HG03378 (cell line): ENCODE measurements at regions not wholly inside any gene's neighbourhood (a gene's known extent, or its start where the extent isn't known, plus 50 kb on each side); places are given as distances from the start of the nearest gene placed in this dataset.
"Not testable (repeated sequence)": the region's sequence is repeated elsewhere in the genome, so short reads cannot be mapped to it uniquely, and the experiment has no call there.

Experiments used
- ATAC-seq: cut with Tn5 transposase; IDR thresholded peaks from one replicate; pipeline ENCODE4 v1.9.1; 2021; ENCODE audit warnings: mild to moderate bottlenecking, moderate library complexity; ENCODE audit not compliant: unreplicated experiment

DNA sequence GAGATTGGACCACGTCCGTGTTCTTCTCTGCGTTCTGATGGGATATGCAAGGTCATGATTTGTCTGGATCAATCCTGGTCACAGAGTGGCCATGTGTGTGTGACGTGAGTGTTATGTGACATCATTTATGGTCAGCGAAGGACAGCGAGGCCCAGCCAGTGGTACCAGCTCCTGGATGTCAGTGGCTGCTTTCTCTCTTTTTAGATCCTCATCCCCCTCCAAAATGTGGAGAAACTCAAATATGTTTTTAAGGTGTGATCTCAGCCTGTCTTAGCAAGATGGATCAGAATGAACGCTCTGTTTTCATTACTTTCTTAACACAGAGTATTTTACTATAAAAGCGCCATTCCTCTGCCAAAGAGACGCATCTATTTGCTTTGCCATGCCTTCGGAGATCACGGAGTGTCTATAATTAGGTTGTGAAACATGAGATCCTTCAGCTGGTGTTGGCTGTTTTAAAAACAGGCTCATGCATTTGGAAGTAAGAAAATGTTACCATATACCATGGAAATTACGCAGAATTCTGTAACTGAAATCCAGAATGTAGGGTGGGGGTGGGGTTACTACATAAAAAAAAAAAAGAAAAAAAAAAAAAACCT lies 245.5 kb upstream of the TCERG1L start:
- ATAC-seq = no peak

DNA sequence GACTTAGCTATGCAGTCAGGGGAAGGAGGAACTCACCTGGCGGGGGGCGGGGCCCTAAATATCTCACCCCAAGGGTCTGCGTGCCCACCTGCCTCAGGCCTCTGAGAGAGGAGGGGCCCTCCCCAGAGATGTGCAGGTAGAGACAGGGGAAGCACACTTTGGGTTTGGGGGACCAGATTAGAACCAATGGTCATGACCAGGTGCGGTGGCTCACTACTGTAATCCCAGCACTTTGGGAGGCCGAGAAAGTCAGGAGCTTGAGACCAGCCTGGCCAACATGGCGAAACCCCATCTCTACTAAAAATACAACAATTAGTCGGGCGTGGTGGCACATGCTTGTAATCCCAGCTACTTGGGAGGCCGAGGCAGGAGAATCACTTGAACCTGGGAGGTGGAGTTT lies 246.4 kb upstream of the TCERG1L start:
- ATAC-seq = not testable (repeated sequence)

DNA sequence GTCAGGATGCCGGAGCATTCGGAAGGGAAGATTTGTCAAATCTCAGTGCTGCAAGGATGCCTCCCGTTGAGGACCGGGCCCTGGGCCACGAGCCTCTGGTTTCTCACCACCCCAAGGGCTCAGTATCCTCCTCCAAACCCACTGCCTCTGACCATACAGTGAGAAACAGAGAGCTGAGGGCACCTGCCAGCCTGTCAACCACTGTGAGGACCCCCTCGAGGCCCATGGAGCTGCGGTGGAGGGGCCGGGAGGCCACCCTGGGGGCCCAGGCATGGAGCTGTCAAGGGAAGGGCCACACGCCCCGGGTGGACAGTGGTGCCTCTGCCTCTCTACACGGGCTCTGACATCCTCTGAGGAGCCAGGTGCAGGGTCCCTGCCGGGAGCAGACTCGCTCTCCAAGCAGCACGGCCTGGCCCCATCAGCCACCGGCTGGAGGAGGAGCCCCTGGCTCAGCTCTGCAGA lies 248.0 kb upstream of the TCERG1L start:
- no peak for ATAC-seq

DNA sequence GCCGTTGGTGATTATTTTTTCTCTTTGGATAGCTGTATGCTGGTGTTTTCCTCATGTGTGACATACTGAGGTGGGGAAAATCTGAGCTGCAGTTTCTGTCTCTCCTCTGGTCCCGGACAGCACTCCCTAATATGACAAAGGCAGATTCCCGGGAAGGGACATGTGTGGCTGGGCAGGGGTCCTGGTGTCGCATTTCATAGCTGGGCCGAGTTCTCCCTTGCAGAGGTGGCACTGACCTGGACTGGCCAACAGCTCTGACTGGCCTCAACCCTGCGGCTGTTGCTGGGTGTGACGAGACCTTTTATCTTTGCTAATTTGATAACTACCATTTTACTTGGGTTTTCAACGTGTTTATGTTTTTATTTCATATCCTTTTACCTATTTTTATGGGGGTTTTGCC lies 248.6 kb upstream of the TCERG1L start:
- ATAC-seq = no peak

DNA sequence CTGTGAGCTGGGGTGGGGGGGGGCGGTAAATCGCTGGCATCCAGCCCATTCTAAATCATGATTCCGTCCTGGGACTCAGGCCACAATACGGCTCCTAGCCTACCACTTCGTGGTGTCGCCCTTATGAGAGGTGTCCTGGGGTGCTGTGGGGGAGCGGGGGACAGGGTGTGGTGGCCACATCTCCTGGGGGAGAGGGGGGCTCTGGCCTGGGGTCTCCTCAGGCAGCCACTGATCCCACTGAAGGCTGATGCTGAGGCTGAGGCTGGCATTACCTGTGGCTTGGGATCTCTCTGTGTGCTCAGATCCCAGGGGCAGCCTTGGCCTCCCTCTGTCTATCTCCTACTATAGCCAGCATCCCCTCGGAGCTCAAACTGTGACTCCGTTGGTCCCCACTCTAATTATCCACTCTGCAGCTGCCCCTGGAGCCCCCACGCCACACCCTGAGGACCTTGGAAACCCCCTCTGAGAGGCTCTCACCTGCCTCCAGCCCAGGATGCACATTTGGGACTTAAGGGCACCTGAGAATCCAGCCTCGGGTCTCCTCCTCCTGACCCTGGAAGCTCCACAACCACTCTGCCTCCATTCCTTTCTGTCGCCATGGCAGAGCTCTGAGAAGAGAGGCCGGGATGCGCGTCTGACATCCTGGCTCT lies 249.3 kb upstream of the TCERG1L start:
- no peak for ATAC-seq

DNA sequence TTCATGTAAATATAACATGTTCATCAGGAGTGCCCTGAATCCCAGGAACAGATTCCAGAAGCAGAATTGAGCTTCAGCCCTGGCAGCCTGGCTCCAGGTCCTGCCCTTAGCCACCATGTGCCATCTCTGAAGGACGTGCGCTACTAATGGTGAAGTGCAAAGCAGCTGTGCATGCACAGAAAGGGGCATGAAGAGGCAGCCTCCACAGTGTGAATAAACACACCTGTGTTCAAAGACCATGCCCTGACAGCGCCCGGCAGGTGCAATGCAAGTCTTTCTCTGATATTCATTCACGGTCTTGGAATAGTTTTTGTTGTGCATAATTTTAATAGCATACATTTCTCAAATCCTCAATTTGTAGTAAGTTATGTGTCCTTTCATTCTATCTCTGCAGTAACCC lies 250.4 kb upstream of the TCERG1L start:
- no peak for ATAC-seq

DNA sequence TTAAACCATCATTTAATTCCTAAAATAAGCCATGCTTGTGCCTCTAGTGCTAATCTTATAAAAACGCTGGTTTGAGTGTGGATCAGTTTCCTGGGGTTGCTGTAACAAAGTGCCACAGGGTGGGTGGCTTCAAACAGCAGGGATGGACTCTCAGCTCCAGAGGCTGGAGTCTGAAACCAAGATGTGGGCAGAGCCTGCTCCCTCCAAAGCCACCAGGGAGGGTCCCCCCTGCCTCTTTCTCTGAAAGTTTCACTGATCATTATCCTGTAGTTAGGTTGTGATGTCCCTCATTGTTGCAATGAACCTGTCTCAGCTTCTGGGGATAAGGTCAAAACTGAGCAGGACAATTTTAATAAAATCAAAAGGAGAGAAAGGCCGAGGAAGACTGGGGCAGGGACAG lies 251.9 kb upstream of the TCERG1L start:
- no peak for ATAC-seq

DNA sequence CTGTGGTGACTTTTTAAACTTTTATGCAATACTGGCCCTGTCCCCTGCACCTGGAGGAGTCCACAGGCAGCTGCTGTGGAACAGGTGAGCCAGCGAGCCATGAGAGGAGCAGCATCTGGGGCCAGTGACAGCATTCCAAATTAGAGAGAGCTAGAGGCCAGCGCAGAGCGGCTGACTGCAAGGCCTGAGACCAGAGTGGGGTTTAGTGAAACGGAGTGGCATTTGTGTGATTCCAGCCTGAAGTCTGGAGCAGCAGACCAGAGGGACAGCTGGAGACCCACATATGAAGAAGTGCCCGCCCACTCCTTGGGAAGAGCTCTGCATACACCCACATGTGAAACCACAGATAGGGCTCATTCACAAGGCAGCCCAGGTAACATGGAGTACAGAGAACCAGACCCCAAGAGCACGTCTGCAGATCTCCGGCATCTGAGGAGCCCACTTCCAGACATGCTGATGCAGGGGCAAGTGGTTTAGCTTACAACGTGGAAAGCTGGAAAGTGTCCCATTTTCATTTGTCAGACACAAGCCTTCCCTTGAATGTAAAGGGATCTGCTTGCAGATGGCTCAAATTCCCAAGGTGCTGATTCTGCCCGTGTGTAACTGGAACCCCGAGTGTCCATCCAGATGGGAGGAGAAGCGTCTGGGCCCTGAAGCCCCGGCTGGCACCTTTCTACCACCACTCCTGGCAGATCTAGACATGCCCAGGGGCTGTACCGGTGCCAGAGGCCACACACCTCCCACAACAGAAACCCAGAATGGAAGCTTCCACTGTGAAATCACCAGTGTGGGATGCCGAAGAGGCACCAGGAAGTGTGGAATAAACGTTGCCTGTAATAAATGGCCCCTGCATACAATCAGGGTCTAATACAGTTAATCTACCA lies 256.0 kb upstream of the TCERG1L start:
- no peak for ATAC-seq

DNA sequence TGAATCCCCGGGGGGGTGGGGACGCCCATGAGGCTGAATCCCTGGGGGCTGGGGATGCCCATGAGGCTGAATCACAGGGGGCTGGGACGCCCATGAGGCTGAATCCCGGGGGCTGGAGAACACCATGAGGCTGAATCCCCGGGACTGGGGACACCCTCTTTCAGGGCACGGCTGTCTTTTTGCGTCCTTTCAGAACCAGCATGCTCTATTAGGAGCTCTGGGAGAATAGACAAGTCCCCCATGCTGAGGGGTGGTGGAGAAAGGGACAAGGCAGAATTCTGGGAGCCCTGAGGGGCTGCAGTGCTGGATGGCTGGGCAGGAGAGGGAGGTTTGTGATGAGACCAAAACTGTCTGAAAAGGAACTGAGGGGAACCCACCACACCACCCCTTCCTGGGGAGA lies 257.3 kb upstream of the TCERG1L start:
- no peak for ATAC-seq

DNA sequence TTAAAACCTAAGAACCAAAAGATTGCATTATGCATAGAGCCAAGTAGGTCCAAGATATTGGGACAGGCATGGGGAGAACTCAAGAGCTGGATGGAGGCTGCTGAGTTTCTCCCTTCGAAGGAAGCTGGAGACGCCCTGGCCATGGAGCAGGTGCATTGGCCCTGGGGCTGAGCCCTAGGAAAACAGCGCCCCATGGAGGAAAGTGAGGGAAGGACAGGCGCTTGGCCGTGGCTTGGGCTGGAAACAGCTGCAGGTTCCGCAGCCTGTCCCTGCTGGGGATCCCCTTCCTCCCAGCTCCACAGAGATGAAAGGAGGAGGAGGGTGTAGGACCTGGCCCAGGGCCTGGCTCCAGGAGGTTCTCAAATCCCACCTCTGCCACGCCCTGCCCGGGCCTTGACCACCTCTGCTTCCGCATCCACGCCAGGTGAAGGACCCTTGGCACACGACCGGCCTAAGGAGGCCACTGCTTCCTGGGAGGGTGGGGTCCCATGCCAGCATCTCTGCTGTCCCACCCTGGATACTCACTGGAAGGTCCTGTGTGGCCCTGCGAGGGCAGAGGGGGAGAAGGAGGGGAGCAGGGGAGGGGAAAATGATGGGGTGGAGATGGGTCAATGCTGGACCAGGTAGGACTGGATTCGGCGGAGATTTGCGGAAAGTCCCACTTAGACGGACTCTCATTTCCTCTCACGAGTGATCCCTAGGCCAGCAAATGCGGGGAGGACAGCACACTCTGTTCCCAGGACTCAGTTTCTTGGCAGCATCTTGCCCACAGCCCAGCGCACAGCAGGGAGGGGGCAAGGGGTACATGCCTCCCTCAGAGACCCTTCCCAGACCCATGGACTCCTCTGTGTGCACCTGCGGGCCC lies 258.6 kb upstream of the TCERG1L start:
- ATAC-seq = no peak

DNA sequence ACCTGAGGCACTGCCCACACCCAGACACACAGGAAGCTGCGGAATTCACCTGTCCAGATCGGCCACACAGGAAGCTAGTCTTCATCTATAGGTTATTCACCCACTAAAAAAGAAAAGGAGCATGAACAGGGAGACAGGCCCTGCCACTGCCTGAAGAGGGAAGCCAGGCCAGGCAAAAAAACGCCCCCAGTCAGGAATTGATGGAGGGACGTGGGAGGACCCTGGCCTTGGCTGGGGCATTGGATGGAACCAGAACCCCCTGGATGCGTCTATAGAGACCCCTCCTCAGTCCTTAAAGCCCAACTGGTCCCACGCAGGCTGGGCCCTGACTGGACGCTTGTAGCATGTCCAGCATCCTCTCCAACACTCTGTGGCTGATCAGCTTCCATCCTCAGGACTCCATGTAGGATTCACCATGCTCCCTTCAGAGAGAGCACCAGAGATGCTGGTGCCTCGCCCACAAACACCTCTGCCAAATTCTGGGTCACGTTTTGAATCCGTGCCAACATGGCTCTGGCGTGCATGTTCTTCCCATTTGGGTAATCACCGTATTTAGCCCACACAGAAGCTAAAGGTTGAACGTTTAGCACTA lies 259.3 kb upstream of the TCERG1L start:
- no peak for ATAC-seq

DNA sequence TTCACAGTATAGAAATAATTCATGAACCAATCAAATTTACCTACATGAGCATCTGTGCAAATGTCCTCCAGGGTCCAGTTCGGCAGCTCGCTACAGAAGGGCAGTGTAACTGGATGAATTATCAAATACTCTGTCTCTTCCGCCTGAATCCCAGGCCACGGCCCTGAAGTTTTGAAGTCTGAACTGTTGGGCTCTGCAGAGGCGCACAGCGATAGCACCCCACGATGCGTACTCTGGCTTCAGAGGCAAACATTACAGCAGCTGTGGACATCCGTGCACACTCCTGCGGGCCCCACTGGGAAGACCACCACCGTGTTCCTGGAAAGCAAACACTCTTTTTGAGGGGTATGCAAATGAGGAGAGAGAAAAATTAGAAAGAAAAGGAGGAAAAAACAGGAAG lies 259.8 kb upstream of the TCERG1L start:
- ATAC-seq = no peak

DNA sequence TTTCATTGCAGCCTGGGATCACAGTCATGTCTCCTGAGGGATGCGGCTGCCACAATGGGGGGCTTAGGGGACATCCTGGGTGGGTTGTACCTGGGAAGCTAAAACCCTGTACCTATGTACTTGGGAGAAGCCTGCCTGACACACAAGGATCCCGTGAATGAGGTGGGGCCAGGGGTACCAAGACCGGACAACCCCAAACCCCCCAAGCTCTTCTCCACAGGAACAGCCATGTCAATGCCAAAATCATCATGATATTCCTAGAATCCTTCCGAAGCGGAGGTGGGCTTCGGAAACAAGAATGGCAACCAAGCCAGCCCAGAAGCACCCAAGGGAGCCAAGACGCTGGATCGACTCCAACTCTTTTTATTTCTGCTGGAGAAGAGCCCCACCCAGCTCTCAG lies 260.3 kb upstream of the TCERG1L start:
- ATAC-seq = no peak

DNA sequence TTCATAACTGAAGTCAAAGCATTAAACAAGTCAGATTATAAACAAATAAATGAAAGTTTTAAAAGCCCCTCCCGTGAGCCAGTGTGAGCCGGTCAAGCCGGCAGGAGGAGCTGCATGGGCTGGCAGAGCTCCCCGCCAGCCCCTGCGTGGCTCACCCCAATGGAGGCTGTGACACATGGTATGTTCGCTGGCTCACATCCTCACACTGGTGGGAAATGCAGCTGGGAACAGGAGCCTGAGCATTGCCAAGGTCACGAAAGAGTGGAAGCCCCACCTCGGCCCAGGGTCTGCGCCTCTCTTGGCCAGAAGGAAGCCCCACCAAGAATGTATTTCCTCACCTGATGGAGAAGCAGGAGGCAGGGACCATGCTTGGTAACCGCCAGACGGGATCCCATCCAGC lies 261.7 kb upstream of the TCERG1L start:
- ATAC-seq = no peak

DNA sequence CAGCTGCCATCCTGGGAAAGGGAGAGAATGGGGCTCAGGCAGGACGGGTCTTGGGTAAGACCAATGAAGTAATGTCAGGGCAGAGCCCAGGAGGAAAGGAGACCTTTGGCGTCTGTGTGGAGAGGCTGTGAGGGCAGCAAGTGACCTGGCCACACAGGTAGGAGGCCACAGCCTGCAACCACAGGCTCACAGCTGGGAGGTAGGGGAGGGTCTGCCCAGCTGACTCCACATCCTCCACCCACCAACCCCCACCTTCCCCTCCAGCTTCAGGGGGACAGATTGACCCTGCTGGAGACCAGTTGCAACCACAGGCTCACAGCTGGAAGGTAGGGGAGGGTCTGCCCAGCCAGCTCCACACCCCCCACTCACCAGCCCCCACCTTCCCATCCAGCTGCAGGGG lies 262.2 kb upstream of the TCERG1L start:
- ATAC-seq = no peak

DNA sequence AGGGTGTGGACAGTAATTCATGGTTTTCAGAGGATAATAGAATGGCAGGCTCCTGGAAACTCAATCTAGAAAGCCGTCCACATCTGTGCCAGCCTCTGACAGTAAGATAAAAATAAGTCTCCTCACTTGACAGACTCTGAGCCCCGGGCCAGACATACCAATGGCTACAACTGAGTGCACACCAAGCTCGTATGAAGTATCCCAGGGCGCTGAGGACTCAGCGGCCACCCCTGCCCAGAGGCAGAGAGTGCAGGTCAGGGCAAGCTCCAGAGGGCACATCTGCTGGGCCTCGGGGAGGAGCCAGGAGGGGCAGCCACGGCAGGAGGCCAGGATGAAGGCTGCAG lies 262.8 kb upstream of the TCERG1L start:
- no peak for ATAC-seq

DNA sequence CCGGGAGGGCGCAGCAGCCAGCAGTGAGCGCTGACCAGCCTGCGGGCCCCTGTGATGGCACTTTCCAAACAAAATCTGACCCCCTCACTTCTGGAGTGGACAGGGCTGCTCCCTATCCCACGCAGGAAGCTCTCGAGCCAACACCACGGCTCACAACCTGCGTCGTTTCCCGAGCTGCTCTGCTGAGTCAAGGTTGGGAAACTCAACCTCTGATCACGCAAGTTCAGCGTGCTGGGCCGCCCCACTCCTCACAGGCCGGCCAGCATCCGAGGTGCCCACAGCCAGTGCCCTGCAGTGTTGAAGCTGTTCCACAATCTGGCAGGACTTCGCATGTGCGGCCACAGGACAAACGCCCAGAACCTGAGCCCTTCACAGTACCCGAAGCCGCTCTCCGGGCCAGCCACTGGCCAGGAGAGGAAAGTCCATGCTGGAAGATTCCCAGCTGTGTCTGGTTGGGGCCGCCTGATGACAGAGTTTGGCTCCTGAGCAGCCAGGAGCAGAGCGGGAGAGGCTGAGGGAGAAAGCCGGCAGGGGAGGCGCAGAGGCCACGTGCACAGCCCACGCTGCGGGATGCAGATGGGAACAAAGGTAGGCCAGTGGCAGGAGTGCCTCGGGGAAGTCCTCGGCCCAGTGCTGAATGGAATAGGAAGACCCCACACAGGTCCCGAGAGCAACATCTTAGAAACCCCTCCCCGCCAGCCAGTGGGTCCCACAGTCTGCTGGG lies 263.3 kb upstream of the TCERG1L start:
- no peak for ATAC-seq

DNA sequence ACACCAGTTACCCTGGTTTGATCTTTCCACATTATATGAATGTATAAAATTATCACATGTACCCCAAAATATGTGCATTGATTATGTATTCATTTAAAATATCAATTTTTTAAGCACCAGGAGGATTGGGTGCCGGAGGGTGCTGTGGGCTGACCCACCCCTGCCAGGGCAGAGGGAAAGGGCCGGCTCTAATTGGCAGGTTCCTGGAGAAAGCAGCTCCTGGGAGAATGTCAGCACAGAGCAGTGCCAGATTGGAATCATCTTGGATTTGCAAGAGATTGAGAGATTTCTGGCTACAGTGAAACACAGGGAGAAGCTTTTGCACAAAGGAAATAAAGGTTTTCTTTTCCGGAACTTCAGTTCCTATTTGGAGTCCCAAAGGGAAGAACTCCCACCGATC lies 264.4 kb upstream of the TCERG1L start:
- ATAC-seq = no peak

DNA sequence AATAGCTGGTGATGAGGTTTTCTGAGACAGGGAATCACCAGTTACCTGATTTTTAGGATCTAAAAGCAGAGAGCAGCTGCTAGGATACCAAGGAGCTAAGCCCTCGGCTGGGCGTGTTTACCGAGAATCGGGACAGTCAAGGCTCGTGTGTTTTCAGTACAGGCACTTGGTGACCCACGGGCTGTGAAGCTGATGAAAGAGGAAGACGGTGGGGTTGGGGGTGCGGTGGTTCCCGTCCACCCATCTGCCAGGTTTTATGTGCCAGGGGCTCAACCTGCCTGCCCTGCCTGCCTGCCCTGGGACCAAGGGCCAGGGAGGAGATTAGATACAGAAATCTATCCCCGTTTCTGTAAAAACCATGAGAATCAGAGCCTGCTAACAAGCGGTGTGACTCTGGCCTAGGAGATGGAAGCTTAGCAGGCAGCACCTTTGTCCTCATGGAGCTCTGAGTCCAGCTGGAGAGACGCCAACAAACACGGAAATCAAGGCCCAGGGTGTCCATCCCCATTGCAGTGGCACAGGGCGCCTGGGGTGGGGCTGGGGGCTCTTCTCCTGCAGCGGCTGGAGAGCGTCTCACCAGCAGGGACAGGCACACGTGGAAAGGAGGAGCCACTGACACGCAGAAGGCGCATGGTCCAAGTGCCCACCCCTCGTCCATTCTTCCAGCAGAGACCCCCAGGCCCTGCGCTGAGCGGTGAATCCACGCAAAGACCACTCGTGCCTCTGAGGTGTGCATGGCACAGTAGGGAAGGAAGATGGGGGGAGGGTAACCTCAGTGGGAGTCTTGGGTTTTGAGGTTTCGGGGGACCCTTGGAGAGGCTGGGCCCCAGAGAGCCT lies 265.0 kb upstream of the TCERG1L start:
- no peak for ATAC-seq
